HFFc6 (cell line): ENCODE measurements at regions not wholly inside any gene's neighbourhood (a gene's known extent, or its start where the extent isn't known, plus 50 kb on each side); places are given as distances from the start of the nearest gene placed in this dataset.
A peak's percentile ranks its signal among the peaks of the same experiment; 100 is the strongest.
"Not testable (repeated sequence)": the region's sequence is repeated elsewhere in the genome, so short reads cannot be mapped to it uniquely, and the experiment has no call there.

Source experiments
- DNase-seq: peaks from one replicate; pipeline ENCODE4 v3.0.0-alpha.2; 2018
- H3K27ac Mint-ChIP-seq: 2 replicates; pipeline ENCODE4 v1.8.0; 2020; ENCODE audit warnings: mild to moderate bottlenecking, mixed read lengths
- H3K27me3 Mint-ChIP-seq: 2 replicates; pipeline ENCODE4 v1.8.0; 2021; ENCODE audit warnings: mild to moderate bottlenecking, moderate library complexity, mixed read lengths; ENCODE audit not compliant: insufficient read depth
- H3K36me3 Mint-ChIP-seq: 2 replicates; pipeline ENCODE4 v1.8.0; 2021; ENCODE audit warnings: low read depth, mixed read lengths
- H3K4me1 Mint-ChIP-seq: 2 replicates; pipeline ENCODE4 v1.8.0; 2020; ENCODE audit warnings: low read depth, mixed read lengths
- H3K4me3 Mint-ChIP-seq: 2 replicates; pipeline ENCODE4 v1.8.0; 2020; ENCODE audit warnings: mild to moderate bottlenecking, moderate library complexity, mixed read lengths
- H3K9me3 Mint-ChIP-seq: 2 replicates; pipeline ENCODE4 v1.8.0; 2020; ENCODE audit warnings: mild to moderate bottlenecking, mixed read lengths
- CTCF ChIP-seq: fragments of 200-600 bp; sonication (generic); IDR thresholded peaks from 2 replicates; pipeline ENCODE4 v1.5.0; 2021; ENCODE audit warnings: antibody characterized with exemption, mild to moderate bottlenecking

GRCh38 chr1:200288226-200288625 lies 121.6 kb downstream of the ZNF281 start:
- Mint-ChIP-seq H3K27me3 (no peaks in the 10 kb centered on the region), H3K4me3 (no peak overlapping the region), H3K9me3 (no peaks in the 10 kb centered on the region), H3K36me3 (no peaks in the 10 kb centered on the region), H3K4me1 (peaks cover 21% of the 10 kb centered on the region), H3K27ac (no peak overlapping the region)
- TF ChIP-seq CTCF: no peak
- no peak for DNase-seq

GRCh38 chr1:200284236-200284635 lies 125.6 kb downstream of the ZNF281 start:
- not testable (repeated sequence) for H3K27ac Mint-ChIP-seq, H3K4me3 Mint-ChIP-seq, H3K4me1 Mint-ChIP-seq, H3K36me3 Mint-ChIP-seq, H3K9me3 Mint-ChIP-seq, DNase-seq, H3K27me3 Mint-ChIP-seq

GRCh38 chr1:200282497-200283122 lies 127.2 kb downstream of the ZNF281 start:
- Mint-ChIP-seq H3K4me1 (no peaks in the 10 kb centered on the region), H3K36me3 (no peaks in the 10 kb centered on the region), H3K4me3 (no peak overlapping the region), H3K9me3 (no peaks in the 10 kb centered on the region), H3K27ac (no peak overlapping the region), H3K27me3 (no peaks in the 10 kb centered on the region; the same call in 1 of the 2 replicates)
- no peak for DNase-seq
- TF ChIP-seq CTCF: no peak

- H3K4me3 Mint-ChIP-seq: no peak overlapping the region
- H3K9me3 Mint-ChIP-seq: no peaks in the 10 kb centered on the region
- H3K36me3 Mint-ChIP-seq: no peaks in the 10 kb centered on the region
- no peak for TF ChIP-seq CTCF
- no peak overlapping the region for H3K27ac Mint-ChIP-seq
- H3K27me3 Mint-ChIP-seq: no peaks in the 10 kb centered on the region; the same call in 1 of the 2 replicates
- DNase-seq: no peak
- peaks cover 4% of the 10 kb centered on the region; the same call in 1 of the 2 replicates for H3K4me1 Mint-ChIP-seq
Measured at GRCh38 chr1:200281201-200281835, 128.5 kb downstream of the ZNF281 start.

- Mint-ChIP-seq H3K9me3 (no peaks in the 10 kb centered on the region), H3K4me3 (no peak overlapping the region), H3K27me3 (no peaks in the 10 kb centered on the region; the same call in 1 of the 2 replicates), H3K36me3 (no peaks in the 10 kb centered on the region), H3K27ac (no peak overlapping the region; the same call in 1 of the 2 replicates), H3K4me1 (peaks cover 6% of the 10 kb centered on the region; the same call in 1 of the 2 replicates)
- DNase-seq: peak; percentile 36
- TF ChIP-seq CTCF: peak; percentile 89
Measured at GRCh38 chr1:200279810-200280411, 129.9 kb downstream of the ZNF281 start.

- no peak for TF ChIP-seq CTCF
- H3K36me3 Mint-ChIP-seq: no peaks in the 10 kb centered on the region
- no peak overlapping the region for H3K27ac Mint-ChIP-seq
- H3K4me1 Mint-ChIP-seq: peaks cover 6% of the 10 kb centered on the region; the same call in 1 of the 2 replicates
- H3K4me3 Mint-ChIP-seq: no peak overlapping the region
- H3K27me3 Mint-ChIP-seq: no peaks in the 10 kb centered on the region; the same call in 1 of the 2 replicates
- H3K9me3 Mint-ChIP-seq: no peaks in the 10 kb centered on the region
- DNase-seq: no peak
Measured at GRCh38 chr1:200275816-200276453, 133.9 kb downstream of the ZNF281 start.
